NCI-H524 (cell line): ENCODE measurements at regions not wholly inside any gene's neighbourhood (a gene's known extent, or its start where the extent isn't known, plus 50 kb on each side); places are given as distances from the start of the nearest gene placed in this dataset.

Experiments used
- DNase-seq, 2 experiments: peaks; one replicate each; lab custom pipeline; 2025; lab: John Stamatoyannopoulos, UW

DNA sequence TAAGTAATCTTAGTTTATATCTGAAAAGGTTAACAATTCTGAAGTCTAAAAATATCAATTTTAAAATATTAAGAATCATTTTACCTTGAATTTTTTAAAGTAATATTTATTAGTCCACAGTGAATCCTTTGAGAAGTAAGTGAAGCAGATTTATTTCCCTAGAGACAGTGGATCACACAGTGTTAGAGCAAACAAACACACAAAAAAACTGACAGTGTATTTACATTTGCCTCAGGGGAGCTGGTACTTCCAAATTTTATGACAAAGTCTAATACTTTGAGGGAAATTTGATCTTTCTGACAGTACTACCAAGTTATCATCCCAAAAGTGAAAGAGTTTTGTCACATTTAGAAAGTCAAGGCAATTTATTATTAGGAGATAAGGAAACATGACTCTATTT is 1750.6 kb upstream of the CDH9 start:
- no peak for DNase-seq

DNA sequence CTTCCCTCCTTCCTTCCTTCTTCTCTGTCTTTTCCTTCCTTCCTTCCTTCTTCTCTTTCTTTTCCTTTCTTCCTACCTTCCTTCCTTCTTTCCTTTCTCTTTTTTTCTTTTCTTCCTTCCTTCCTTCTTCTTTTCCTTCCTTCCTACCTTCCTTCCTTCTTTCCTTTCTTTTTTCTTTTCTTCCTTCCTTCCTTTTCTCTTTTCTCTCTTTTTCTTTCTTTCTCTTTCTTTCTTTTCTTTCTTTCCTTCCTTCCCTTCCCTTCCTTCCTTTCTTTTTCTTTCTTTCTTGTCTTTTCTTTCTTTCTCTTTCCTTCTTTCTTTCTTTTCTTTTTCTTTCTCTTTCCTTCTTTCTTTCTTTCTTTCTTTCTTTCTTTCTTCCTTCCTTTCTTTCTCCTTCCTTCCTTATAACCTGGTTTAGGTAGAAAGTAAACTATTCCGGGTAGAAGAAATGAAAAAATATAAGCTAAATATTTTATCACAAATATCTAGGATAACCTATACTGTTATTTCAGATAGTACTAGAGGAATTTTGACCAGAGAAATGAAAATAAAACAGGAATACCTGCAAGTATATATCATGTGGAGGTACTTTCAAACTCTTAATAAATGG is 1741.8 kb upstream of the CDH9 start:
- DNase-seq = no peak

DNA sequence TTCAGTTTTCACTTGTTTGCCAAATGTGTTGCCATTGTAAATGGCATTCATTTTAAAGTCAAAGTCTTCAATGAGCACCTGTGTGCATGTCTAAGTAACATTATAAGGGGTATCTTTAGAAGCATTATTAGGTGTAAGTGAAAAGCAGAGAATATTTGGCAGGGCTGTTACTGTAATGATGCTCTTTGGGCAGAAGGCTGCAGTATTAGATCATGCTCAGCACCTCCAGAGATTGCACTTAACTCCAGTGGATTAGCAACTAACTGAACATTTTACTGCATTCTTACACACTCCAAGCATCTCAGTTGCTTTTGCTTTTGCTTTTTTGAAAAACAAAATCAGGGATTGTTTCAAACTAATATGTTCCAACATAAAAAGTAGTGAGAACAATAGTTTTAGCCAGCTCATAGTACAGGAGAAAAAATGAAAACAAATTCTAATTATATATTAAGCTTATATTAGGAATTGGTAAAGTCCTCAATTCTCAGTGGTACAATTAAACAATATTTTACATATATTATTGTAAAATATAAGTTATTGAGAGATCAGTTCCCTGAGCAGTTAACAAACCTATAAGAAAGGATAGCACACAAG is 1740.9 kb upstream of the CDH9 start:
- peak in 1 of 2 experiments; percentile 76 for DNase-seq

DNA sequence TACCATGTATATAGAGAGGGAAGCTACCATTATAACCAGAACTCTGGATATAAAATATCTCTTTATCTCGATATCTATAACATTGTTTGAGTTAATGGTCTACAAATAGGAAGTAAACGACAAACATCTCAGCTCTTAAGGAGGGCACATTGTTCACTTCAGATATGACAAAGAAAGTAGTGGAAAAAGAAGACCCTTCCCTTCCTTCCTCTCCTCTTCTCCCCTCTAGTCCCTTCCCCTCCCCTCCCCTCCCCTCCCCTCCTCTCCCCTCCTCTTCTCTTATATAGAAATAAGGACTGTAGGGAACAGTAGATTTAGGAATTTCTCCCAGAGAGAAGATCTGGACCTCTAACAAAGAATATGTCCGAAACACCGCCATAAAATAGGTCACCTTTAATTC is 1731.9 kb upstream of the CDH9 start:
- DNase-seq = no peak

DNA sequence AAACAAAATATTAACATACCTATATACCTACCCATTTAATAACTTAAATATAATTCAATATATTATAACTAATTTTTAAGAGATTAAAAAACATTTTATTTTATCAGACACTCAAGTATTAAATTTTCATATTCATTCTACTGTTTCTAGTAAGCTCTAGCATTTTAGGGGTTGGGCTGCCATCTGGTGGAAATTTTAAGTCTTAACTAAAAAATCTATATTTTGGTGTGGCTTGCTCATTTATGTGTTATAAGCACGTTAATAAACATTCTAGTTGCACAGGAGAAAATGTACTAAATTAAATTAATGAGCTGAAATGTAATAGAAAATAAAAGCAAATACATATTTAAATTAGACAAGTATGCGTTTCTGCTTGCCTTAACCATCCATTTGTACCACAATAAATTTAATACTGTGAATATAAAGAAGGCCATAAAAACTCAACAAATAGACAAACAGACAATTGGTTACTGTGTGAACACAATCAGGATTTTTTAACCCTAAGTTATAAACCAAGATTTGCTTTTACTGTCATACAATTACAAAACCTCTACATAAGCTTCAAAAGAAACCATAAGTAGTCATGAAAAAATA is 1728.3 kb upstream of the CDH9 start:
- DNase-seq = peak in 1 of 2 experiments; percentile 73

DNA sequence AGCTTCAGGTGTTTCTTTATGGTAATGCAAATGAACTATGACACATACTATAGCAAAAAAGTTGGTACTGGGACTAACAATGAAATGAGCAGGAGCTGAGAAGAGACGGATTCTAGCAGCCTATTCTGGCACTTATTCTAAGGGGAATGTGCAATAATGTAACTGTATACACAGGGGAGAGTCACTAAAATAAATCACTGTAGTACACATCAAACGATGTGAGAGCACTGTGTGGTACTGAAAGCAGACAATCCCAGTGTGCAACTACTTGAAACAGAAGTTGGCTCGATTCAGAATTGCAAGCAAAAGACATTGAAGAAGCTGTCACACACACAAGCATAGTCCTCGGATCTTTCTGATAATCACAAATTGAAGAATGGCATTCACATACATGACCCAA is 1713.0 kb upstream of the CDH9 start:
- no peak for DNase-seq

DNA sequence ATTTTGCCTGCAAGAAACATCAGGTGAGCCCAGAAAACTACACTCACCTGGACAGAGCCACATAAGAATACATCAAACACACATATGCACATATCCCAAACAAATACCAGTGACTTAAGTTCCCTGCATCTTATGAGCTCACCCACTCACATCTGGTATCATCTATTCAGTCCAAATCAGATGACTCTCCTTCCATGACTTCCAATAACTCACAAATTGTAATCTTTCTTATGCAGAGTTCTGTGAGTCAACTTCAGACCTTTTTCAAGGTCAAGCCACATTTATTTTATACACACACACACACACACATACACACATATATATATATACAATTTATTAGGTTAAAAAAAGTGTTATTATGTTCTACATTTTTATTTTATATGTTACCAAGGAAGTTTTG is 1711.9 kb upstream of the CDH9 start:
- DNase-seq = no peak

DNA sequence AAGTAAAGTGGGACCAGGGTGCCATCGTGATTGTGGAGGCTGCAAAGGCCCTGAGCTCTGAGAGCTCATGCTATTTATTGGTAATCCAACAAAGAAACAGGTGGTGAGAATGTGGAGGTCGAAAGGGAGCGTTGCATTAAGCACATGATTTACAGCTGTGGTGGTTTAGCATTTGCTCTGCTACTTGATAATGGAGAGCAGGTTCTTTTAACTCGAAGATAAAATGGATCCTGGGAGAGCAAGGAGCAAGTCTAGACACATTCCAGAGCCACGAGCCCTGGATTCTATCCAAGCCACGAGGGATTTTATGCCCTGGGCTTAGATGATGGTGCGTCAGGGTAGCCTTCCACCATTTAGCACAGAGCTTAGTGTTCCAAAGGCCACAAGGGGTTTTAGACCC is 1710.1 kb upstream of the CDH9 start:
- peak in 1 of 2 experiments; percentile 57 for DNase-seq

DNA sequence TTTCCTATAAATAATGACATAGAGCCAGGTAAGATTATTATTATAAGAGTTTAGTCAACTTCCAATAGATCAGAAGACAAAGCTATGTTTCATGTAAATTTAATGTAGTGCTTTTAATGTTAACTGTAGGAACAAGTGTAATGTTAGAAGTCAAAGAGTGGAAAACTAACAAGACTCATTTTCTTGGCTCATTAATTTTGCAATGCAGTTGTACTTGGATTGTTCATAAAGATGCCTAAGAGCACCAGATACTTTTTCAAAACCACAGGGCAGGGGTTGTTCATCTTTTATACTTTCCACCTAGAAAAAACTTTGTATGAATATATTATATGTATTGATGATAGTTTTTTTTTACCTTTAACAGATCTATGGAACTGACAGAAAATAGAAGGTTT is 1705.3 kb upstream of the CDH9 start:
- no peak for DNase-seq

DNA sequence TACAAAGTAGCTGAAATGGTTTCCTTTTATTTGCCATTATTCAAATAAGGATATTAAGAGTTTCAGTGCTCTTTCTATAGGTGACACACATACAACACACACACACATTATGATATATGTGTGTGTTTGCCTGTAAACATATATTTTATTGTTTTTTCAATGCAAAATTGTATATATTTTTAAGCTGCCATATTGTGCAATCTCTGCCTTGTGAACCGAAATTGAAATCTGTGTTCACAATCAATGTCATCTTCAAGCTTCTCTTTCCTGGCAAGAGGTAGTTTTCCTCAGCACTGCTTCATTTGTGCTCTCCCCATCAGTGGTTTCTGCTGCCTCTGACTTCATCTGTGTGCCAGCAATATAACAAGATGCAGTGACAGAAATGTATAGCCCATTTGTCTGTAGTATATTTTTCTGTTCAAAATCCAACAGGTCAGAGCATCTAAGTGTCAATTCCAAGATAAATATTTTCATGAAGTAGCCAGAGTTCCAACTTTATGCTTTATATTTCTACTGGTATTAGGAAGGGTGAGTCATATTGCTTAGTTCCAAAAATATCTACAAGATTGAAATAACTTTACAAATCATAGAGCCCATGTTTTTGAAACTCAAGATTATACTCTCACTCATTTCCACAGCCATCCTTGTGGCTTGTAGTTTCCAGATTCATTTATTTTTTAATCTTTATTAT is 1704.8 kb upstream of the CDH9 start:
- DNase-seq = no peak

DNA sequence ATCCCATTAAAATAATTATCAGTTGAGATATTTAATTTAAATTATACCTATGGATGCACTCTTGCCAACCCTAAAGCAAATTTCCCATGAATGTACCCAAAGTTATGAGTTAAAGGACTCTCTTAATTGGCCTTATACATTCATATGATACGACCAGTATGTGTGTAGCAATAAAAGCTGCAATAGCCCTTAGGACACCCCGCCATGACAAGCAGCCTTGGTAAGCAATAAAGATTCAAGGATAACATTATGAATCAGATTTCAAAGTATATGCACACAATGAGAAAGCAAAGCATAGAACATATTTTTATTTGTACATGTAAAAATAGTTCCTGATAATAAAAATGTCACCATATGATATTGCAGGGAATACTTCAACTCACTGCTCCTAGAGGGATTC is 1699.3 kb upstream of the CDH9 start:
- DNase-seq = no peak

DNA sequence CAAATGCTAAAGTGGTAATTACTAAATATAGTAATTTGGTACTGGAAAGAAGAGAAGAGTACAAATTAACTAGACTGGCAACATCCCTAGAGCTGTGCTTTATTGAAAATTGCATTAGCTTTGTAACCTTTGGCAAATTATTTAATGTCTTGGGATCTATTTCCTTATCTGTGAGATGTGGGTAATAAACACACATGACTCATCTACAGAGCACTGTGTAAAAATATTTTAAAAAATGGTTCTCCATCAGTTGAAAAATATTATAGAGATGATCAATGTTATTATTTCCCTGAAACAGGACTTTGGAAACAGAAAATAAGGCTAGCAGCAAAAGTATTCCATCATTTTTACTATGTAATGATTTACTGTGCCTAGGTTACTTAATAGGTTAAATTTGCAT is 1698.8 kb upstream of the CDH9 start:
- DNase-seq = no peak

DNA sequence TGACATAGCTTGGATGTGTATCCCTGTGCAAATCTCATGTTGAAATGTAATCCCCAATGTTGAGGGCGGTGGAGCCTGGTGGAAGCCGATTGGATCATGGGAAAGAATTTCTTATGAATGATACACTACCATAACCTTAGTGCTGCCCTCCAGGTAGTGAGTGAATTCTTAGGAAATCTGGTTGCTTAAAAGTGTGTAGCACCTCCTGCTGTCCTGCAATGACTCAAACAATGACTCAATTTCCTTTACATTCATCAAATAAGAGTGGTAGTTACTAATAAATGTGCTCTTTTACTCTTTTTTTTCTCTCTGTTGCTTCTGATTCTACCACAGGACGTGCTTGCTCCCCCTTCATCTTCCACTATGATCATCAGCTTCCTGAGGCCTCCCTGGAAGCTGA is 1696.0 kb upstream of the CDH9 start:
- no peak for DNase-seq

DNA sequence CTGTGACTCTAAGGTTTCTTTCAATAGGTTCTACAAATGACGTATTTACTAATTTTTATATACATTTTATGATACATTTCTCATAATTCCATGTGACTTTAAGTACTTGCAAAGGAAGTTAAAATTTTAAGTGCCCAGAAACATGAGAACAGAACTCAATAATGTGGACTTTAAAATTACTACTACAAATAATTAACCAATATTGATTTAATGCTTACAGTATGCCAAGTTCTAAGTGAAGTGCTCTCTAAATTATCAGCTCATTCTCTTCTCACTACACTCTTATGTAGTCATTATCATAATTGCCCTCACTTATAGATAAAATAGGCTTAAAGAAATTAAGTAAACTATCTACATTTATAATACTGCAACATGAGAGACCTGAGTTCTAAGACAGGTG is 1690.7 kb upstream of the CDH9 start:
- DNase-seq = peak; percentile 50 to 74

DNA sequence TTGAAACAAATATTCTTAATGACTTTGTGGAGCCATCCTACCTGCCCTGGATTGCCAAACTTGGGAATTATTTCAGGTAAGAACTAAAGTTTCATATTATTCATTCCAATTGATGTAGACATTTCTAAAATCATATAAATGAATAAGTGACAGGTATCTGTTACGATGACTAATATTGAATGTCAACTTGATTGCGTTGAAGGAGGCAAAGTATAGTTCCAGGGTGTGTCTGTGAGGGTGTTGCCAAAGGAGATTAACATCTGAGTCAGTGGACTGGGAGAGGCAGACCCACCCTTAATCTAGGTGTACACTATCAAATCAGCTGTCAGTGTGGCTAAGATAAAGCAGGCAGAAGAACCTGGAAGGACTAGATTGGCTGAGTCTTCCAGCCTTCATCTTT is 1688.4 kb upstream of the CDH9 start:
- DNase-seq = no peak

DNA sequence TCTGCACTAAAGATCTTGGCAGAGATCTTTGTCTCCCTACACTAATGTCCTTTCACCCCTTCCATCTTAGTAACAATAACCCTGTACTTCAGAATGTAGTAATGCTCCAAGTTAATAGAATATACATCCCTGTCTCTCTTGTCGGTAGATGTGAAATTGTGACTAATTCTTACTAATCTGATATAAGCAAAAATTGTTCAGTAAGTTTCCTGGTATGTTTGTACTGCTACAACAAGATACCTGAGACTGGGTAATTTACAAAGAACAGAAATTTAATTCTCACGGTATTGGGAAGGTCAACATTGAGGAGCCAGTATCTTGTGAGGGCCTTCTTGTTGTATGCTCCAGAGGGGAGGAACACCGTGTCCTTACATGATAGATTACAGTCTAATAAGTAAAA is 1686.6 kb upstream of the CDH9 start:
- no peak for DNase-seq

DNA sequence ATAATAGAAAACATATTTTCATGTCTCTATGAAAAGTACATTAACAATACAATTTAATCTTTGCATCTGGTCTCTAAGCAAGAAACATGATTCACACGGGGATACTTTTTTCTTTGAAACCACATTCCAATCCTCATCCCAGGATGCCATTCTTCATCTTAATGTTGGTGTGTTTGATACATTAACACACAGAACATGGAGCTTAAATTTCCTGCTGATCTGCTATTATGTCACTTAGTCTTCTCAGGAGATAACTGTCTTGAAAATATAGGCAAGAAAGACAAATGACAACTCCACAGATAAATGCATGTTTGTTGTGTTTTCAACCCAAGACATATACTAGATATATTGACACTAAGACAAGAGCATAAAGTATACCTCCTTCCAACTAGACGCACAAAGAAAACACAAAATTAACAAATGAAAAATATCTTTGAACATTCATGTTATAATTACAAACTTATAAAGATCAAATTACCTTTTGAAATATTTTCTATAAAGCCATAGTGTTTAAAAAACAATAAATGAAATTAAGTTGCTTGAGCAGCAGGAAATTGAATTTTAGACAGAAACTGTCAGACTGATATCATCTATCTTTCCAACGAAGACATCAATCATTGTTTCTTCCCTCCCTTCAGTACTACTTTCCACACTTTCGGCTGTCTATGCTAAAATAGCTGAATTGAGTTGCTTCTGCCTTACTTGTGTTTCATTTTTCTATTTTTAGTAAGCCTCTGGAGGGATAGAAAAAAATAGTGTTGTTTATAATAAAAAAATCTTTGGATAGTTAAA is 1676.7 kb upstream of the CDH9 start:
- DNase-seq = no peak

DNA sequence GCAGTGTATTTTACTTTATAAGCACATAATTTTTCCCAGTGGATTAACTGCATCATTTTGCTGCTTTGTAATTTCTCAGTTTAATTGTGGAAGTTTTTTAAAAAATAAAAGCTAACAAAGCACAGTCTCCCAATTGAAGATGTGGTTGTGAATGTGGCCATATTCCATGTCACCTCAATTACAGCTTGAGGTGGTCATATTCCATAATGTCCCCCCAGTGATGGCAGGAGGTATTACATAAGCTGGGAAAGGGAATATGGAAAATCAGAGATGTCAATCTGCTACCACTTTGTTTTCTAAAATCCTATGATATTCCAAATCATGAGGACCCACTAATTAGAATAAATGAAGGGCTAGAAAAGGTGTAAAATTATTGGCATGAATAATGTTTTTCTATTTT is 1672.0 kb upstream of the CDH9 start:
- peak in 1 of 2 experiments; percentile 19 for DNase-seq

DNA sequence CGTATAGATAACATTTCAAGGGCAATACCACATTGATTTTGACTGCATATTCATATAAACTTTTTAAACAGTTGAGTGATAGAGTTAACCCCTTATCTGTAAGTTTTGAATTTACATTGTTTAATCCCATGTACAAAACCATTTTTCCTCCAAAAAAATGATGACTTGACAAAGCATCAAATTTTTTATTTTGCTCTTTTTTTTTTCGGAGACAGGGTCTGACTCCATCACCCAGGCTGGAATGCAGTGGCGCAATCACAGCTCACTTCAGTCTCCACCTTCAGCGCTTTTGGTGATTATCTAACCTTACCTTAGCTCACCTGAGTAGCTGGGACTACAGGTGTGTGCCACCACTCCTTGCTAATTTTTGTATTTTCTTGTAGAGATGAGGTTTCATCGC is 1670.1 kb upstream of the CDH9 start:
- no peak for DNase-seq

DNA sequence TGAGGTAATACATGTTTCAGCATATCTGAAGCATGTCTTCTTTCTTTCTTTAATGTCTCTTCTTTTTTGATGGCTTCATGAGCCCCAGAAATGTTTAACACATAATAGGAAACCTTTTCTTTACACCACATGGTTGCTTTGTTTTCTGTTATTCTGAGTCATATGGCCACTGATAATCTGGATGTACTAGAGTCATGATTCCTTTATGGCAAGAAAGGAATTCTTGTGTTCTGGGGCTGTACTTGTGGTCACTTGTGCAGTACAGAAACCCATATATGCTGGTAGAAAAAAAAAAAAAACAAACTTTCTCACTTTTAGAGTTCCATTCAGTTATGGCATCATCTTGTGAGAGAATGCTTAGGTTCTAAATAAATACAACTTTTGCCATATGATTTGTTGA is 1669.3 kb upstream of the CDH9 start:
- no peak for DNase-seq

DNA sequence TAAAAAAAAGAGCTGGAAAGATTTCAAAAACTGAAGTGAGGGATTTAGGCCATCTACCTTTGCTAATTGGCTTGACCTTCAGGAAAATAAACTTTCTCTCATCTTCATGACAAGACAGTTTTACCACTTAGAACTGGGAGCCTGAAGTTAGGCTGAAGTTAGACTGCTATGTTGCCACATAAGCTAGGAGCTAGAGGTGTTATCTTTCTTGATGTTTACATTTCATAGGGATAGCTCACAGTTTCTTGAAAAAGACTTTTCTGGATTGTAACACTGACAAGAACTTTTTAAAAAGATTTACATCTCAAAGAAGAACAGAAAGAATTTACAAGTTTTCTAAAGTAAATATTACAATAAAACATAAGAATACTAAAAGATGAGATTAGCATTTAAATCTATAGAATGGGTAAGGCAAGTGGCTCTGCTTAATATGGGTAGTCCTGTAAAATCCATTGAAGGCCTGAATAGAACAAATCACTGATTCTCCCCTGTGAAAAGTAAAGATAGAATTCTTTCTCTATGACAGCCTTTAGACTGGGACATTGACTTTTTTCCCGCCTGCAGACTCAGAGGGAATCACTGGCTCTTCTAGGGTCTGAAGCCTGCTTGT is 1665.4 kb upstream of the CDH9 start:
- DNase-seq = no peak

DNA sequence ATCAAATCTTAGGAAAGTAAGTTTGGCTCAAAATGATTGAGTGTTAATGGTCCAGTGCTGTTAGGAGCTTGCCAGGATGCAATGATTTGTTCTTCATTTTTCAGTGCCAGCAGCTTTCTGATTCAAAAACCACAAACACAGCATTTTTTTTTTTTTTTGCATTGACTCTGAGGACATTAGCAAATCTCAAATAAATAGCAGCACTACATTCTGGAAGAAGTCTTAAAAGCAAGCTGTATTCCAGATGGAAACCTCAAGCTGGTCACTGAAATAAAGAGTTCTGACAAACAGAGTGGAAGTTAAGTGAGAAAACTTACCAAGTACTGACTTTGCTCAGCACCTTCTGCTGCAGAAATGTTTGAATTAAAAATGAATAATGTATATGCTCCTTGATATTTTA is 1653.1 kb upstream of the CDH9 start:
- DNase-seq = no peak
